ENCODE measurements at regions not wholly inside any gene's neighbourhood (a gene's known extent, or its start where the extent isn't known, plus 50 kb on each side); places are given as distances from the start of the nearest gene placed in this dataset.

DNA sequence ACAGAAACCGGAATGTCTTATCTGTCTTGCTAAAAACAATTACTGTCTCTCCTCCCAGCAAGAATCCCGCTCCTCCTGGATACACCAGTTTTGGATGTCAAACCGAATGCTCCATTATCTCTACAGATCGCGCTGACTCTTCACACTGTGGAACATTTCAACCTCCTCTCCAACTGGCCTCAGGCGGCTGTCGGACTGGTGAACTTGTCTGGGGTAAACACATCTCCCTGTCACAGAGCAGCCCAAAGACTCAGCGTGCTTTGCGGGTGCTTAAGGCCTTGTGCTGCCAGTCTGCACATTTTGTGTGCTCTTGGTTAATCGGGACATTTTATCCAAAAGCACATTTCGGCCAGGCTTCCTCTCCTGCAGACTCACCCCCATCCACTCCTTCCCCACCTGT, 173.1 kb downstream of the ICOS start:
- TF ChIP-seq ATF2 (tag by site-specific recombination; IDR thresholded peaks at IDR 0.05; ENCODE audit: low read depth): no peak
- no peak for TF ChIP-seq ZNF585B (tag by site-specific recombination; IDR thresholded peaks at IDR 0.05)
- no peak for TF ChIP-seq ZNF629 (tag by site-specific recombination; IDR thresholded peaks at IDR 0.05)
- no peak for TF ChIP-seq ZNF175 (tag by site-specific recombination; IDR thresholded peaks at IDR 0.05)
- no peak for TF ChIP-seq MYNN (tag by site-specific recombination; IDR thresholded peaks at IDR 0.05; ENCODE audit: borderline replicate concordance)
- no peak for TF ChIP-seq ZNF513 (tag by site-specific recombination; IDR thresholded peaks at IDR 0.05)

Data from HEK293 (cell line).